ENCODE measurements at regions not wholly inside any gene's neighbourhood (a gene's known extent, or its start where the extent isn't known, plus 50 kb on each side); places are given as distances from the start of the nearest gene placed in this dataset.
"Not testable (repeated sequence)": the region's sequence is repeated elsewhere in the genome, so short reads cannot be mapped to it uniquely, and the experiment has no call there.

DNA sequence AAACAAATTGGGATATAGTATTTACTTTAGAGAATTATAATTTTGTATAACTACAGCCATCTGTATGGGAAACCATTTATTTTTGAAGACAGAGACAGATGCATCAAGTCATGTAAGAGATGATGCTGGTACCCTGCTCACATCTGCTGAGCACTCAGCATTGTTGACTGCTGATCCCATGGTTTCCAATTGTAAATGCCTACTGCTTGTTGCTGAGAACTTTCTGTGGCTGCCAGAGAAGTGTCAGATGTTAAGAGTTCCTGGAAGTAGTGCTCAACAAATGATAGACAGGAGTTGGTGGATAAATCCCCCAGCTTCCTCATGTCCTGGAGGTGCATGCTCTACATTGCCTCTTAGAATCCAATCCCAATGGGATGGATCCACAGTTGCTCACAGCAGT is 167.1 kb downstream of the OXSM start:
- no peak for DNase-seq

DNA sequence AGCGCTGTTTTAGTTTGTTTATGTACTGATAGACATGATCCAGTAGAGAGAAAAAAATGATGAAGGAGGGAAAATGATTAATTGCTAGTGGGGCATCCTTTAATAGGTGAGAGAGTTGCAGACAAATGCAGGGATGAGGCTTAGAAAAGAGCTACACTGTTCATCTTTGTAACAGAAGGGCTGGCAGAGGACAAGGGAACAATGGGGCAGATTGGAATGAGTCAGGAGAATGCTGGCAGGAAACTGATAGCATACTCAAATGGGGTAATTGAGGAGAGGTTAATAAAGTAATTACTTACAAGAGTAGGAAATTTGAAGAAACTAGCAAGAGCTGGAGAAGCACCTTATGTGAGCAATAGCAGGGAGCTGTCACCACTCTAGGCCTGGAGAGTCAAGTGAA is 170.9 kb downstream of the OXSM start:
- DNase-seq: no peak

DNA sequence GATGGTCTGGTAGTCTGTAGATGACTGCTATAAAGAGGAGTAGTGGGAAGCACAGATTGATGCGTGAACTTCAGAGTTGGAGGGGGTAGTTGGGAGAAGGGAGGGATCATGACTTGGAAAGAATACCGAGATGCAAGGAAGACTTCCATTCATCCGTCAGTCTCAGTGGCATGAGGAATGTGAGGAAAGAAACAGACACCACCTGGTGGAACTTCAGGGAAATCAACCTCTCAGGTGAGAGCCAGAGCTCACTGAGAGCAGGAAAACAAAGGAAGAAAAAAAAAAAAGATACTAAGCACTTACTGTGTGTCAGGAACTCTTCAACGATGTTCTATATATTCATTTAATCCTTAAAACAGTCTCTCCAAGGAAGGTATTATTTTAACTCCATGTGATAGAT is 172.4 kb downstream of the OXSM start:
- DNase-seq: no peak

DNA sequence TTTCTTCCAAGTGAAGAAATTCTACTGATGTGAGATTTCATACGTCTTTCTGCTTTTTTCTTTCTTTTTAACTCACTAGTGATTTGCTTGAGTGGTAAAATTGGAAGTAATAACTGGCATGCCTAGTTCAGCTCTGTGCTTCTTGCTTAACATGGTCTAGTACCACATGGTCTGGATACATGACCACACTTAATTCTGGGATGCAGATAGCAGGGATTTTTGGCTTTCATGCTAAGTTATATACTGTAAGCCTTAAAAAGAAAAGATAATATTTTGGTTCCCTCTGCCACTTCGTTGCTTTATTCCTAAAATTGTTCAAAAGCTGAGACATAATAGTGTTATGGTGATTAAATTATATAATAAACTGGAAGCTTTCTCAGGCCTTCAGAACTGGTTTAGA is 174.3 kb downstream of the OXSM start:
- DNase-seq: no peak

DNA sequence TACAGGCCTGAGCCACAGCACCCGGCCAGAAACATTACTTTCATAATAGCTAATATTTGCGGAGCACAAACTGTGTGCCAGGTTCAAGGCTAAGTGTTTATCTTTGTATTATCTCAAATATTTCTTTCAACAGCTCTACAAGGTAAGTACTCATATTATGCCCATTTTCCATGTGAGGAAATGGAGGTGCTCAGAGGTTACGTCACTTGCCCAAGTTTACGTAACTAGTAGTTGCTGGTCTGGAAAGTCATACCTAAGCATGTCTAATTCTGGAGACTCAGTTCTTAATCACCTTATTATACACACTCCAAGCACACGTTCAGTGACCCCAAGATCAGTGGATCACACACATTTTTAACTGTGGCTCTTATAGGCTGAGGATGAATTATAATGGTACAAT is 177.5 kb downstream of the OXSM start:
- no peak for DNase-seq

DNA sequence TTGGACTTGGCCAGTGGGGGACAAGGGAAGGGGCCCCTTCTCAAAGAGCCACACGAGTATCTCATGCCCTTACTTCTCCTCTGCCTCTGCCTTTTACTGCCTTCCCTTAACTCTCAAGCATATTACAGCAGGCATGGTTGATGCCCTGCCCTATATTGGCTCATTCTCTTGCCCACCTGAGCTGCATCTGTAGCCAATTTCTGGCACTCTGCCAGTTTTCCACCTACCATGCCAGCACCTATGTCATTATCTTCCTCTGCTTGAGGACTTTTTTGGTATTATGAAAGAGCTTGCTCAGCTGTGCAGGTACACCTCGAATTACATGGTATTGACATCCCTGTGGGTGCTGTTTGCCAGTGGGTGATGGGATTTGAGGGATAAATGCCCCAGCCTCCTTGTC is 181.8 kb downstream of the OXSM start:
- DNase-seq: no peak

DNA sequence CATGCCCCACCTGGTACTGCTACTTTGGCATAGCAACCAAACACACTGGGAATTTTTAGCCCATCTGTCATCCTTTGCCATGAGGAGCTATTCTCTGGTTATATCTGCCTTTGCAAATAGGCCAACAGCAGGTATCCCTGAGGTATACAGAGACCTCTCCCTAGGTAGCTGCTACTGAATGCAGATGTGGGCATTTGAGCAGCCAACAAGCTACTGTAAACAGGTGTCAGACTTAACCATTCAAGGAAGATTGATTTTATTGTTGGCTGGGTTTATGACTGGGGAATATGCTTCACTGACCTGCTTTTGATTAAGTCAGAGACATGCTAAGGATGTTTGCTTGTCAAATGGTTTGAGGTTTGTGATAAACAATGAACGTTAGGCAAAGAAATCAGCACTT is 183.2 kb downstream of the OXSM start:
- no peak for DNase-seq

DNA sequence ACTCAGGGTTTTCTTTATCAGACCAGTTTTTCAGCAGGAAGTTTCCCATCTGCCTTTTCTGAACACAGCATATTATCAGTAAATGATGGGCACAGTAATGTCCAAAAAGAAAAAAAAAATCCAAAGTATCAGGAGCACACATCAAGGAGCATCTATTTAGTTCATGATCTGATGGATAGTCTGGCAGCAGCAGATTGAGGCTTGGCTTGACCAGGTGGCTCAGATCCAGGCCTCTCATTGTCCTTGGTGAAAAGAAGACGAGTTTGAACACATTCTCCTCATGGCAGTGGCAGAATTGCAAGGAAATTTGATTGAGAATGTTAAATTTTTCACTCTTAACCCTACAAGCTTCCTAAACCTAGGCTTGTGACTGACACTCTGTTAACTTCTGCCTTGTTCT is 192.9 kb downstream of the OXSM start:
- no peak for DNase-seq

DNA sequence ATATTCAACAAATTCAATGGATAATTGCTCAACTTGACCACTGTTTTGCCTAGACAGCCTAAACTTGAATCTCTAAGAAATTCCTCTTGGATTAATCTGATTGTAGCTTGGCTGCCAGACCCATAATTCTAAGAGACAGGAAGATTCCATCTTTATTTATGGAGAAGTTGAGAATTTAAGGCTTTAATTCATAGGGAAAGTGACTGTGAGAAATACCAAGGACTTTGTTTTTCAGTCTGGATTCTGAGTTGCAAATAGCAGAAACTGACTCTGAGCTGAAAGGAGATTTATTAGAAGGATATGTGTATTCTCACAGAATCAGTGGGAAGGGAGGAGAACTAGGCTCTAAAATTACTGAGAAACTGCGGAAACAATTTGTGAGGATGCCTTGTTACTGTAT is 195.7 kb downstream of the OXSM start:
- no peak for DNase-seq

DNA sequence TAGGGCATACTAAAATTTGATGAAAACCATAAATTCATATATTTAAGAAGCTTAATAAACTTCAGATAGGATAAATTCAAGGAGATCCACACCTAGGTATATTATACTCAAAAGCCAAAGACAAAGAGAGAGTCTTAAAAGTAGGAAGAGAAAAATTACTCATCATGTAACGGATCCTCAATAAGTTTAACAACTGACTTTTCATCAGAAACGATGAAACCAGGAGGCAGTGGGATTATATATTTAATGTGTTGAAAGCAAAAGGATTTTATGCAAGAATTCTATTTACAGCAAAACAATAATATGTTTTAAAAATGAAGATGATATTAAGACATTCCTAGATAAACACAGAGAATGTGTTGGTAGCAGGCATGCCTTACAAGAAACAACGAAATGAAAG is 202.7 kb downstream of the OXSM start:
- DNase-seq: no peak

DNA sequence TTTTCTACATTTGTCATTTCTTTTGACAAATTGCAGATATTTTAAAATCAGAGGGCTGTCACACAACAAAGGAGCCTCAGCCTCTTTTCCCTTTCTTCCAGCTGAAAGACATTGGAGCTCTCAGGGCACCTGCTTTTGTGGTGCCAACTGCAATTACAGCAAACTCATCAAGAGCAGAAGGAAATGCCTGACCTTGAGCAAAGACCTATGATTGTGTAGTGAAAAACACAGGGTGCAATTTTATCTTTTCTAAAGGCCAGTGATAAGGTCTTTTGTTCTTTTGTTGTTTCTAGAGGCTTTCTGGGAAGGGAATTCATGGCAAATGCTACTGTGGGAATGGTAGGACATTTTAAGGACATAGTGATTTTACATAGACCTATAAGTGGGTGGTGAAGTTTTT is 214.3 kb downstream of the OXSM start:
- DNase-seq: no peak

DNA sequence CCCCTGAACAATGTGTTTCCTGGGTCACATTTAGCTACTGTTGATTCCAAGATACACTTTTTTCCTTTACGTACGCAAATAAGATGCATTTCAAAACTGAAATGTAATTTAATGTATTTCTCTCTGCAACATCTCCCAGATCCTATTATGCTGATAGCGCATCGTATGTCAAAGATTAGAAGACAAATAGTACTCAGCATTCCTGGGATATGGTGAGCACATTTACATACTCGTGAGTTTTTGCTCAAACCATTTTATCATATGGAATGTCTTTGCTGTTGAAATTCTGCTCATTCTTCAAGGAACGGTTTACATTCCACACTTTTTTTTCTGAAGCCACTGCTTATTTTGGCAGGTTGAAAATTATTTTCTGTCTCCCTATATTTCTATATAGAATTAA is 221.4 kb downstream of the OXSM start:
- DNase-seq: peak; percentile 0

DNA sequence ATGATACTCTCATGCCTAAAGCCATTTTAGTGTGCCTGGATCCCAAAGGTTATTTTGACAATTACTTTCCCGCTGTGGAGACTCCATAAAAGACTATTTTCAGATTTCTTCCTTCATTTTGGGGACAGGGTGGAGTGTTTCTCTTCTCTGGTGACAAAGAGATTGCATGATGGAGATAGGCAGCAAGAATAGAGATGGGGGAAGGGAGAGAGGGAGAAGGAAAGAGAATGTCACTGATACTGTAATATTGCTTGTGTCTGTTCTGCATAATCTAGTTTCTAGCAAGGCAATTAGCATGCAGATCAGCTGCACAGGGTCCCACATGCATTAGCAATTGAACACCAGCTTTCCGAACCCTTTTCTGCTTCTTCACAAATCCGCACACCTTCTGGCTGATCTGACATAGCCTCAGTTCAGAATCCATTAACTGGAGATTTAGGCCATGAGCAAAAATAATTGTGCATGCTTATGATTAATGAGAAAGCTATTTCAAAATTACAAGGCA is 222.4 kb downstream of the OXSM start:
- no peak for DNase-seq

DNA sequence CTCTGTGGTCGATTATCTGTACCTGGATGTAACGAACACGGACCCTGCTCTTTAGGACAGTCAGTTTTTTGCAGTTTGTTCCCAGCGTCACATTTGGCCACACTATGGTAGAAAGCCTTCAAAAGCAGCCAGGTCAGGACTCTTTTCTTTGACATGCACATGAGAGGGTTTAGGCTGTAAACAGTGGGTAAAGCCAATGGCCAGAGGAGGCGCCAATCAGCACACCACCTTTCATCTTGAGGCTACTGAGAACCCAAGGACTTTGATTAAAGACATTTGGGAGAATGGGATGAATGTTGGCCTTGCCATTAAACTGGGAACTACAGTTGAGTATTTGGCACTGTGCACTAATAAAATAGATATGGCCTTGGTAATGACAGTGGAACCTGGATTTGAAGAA is 225.9 kb downstream of the OXSM start:
- DNase-seq: no peak

DNA sequence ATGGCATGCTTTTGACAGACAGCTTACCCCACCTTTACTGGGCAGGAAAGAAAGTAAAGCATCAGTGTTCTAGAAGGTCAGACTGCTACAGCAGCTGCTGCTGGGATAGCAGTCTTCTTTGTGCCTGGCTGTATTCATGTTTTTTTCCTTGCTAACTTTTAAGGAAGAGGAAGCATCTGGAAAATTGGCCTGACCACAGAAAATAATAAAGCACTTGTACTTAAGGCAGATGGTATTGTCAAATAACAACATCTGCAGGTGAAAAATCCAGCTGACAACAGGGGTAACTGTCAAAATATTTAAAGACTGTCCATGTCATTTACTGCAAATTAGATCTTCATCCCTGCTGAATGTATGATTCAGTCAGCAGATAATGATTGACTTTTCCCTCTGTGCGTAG is 229.0 kb downstream of the OXSM start:
- DNase-seq: no peak

DNA sequence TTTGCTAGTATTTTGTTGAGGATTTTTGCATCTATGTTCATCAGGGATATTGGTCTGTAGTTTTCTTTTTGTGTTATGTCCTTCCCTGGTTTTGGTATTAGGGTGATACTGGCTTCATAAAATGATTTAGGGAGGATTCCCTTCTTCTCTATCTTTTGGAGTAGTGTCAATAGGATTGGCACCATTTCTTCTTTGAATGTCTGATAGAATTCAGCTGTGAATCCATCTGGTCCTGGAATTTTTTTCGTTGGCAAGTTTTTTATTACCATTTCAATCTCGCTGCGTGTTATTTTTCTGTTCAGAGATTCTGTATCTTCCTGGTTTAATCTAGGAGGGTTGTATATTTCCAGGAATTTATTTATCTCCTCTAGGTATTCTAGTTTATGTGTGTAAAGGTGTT is 234.3 kb downstream of the OXSM start:
- DNase-seq: not testable (repeated sequence)

DNA sequence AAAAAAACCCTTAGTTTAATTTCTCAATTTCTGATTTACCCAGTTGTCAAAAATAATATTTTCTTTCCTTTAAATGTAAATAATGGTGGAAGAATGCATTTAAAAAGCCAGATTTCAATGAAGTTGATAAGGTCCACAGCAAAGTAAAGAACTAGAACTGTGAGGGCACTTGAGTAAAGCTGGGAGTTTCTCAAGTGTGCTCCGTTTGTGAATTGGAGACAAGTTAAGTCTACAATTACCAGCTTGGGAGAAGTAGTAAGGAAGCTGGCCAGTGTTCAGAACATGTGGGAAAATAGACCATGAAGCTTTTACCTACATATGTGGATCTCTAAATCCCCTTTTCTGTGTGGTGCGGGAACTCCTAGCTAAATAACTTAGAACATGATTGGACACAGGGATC is 239.4 kb downstream of the OXSM start:
- no peak for DNase-seq

DNA sequence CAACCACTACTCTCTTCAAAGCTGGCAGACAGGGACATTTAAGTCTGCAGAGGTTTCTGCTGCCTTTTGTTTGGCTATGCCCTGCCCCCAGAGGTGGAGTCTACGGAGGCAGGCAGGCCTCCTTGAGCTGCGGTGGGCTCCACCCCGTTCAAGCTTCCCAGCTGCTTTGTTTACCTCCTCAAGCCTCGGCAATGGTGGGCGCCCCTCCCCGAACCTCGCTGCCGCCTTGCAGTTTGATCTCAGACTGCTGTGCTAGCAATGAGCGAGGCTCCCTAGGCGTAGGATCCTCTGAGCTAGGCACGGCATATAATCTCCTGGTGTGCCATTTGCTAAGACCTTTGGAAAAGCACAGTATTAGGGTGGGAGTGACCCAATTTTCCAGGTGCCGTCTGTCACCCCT is 252.2 kb downstream of the OXSM start:
- not testable (repeated sequence) for DNase-seq

DNA sequence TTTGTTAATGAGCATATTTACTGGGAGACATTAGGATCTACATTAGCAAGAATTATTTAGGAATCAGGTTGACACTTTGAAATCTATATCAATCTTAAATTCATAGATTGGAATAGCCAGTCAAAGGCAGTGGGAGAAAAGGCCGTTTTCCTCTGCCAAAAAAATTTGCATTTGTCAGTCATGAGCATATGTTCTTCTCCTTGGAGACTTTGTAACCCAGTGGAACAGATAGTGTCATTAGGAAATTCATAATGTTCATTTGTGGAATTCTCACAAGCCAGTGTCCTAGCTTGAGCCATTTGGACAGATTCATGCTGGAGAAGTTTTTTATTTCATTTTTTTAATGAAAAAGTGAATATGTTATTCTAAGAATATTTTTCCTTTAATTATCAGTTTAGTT is 260.1 kb downstream of the OXSM start:
- DNase-seq: no peak

DNA sequence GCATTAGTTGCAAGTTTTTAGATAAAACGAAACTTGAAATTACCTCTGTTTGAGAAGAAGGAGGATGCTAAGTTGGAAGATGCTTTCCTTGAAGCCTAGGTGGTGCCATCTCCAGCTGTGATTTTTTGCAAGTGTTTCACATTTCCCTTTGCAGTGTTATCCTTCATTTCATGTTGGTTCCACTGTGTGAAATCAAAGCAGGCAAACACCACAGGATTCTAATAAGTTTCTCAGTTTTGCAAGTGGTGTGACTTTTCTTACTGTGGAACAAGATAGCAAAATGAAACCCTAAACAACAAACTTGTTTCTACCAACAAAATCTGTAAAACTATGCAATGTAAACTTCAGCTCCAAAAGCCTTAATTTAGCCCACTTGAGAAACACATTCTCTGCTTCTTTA is 260.9 kb downstream of the OXSM start:
- DNase-seq: no peak

DNA sequence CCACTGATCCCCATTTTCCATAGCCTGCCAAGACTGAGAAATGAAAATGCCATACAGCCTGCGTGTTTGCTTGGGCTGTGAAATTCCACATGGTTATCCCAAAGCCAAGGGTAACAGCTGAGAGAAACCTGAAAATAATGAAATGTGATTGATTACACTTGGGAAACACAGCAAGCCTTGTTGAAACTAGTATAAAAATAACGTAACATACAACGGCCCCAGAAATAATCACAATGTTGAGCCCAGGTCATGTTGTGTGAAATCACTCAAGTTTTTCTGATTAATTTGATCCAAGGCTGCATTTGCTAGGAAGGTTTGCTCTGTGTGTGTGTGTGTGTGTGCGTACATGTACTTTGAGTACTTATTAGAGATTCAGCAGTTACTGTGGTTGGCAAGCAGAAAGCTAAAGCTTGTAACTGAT is 269.0 kb downstream of the OXSM start:
- no peak for DNase-seq

DNA sequence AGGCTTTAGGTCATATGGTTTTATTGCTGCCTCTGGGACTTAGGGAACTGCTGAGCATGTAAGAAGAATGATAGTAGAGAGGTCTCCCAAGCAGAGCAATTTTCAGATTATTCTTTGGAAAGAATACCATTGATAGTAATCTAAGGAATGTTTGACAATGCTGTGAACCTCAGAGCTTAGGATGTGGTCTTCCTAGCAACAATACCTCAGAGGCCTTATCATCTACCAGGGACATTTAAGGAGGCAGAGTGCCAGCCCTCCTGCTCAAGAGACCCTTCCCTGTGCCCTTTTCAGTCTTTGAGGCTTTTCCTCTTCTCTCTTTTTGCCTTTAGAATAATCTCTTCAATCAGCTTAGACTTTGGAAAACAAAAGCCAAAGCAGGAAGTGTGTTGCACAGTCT is 272.1 kb downstream of the OXSM start:
- no peak for DNase-seq

DNA sequence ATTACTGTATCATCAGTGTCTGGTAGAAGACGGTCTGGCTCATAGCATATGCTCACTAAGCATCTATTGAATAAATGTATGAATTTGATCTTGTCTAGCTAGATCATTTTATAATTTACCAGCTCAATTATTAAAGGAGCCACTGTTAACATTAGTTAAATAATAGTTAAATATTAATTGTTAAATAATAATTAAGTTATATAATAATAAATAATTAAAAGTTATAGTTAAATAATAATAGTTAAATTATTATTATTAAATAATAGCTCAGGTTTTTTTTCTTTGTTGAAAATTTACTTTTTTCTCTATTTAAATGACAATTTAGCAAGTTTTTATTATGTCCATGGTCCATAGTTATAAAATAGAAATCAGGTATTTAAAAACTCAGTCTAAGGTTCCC is 274.4 kb downstream of the OXSM start:
- DNase-seq: no peak

DNA sequence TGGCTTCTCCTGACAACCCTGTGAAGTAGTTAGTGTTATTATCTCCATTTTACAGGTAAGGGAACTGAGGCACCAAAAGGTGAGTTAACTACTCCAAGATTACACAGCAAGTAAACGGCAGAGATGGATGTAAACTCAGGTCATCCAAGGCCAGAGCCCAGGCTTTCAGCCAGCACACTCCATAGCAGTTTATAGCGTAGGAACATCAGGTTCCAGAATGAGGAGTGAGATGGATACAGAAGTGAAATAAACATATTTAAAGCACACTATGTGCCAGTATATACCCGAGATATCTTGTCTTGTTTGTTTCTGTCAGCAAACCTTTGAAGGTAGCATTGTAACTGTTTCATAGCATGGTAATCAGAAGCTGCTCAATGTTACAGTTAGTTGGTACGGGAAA is 279.0 kb downstream of the OXSM start:
- no peak for DNase-seq

DNA sequence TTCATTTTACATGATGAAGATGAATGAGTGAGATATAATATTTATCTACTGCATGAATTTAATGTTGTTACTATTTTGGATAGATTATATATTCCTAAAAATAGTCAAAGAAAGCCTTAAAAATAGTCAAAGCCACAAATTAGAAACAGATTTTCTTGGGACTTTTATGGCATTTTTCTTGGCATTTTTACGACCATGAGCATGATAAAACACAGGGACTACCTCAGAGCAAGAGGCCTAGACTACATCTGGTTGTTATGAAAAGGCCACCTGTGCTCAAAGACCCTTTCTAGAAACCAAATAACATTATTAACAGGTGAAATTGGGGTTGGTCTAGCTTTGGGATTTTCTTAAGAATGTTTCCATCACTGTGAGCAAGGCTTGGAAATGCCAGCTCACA is 281.0 kb downstream of the OXSM start:
- no peak for DNase-seq

DNA sequence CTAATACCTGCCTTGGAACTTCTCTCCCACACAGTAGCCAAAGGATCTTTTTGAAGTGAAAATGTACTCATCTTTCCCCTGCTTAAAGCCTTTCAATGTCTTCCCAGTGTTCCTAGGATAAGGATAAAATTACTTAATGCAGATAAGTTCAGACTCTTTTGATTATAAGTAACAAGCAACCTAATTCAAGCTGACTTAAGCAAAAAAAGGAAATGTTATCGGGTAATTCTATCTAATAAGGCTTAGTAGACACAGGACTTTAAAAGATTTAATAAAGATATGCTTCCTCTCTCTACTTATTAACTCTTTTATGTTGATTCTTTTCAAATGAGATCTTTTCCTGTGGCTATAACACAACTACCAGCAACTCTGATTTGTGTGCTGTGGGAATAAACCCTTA is 284.2 kb downstream of the OXSM start:
- no peak for DNase-seq
